ENCODE measurements at regions not wholly inside any gene's neighbourhood (a gene's known extent, or its start where the extent isn't known, plus 50 kb on each side); places are given as distances from the start of the nearest gene placed in this dataset.

GRCh38 chr3:102933377-102933776 lies 498.6 kb downstream of the ZPLD1 start:
- no peak overlapping the region for H3K14ac ChIP-seq (ENCODE audit: insufficient read length)
- TF ChIP-seq TAF1 (IDR thresholded peaks at IDR 0.05; ENCODE audit: low read depth, low read length): no peak
- TF ChIP-seq SP1 (IDR thresholded peaks at IDR 0.05; ENCODE audit: low read depth, low read length): no peak
- no peak for TF ChIP-seq ATF2 (IDR thresholded peaks at IDR 0.05; ENCODE audit: low read length)
- TF ChIP-seq POLR2A (IDR thresholded peaks at IDR 0.05; ENCODE audit: control extremely low read depth in 1 of 2, low read depth in 2 of 2, low read length in 2 of 2): no peak

More at GRCh38 chr3:102933377-102933776, 498.6 kb downstream of the ZPLD1 start:
- POLR2A ChIA-PET (ENCODE audit: partially characterized antibody): no interaction called here
- no peaks in the 10 kb centered on the region for H3K4me1 ChIP-seq (replicated peaks in 1 of 4; ENCODE audit: control insufficient read depth in 3 of 4, insufficient read depth in 4 of 4, low read length in 3 of 4)
- H2BK15ac ChIP-seq (ENCODE audit: low read length): no peak overlapping the region
- no peaks in the 10 kb centered on the region for H3K36me3 ChIP-seq (ENCODE audit: control insufficient read depth in 2 of 4, insufficient read depth in 4 of 4, low read length in 3 of 4)
- no peak overlapping the region for H3K56ac ChIP-seq (replicated peaks; ENCODE audit: insufficient read length, low read depth, low read length)
- WGBS, 2 experiments (ENCODE audit: extremely low coverage in 1 of 2, insufficient coverage in 1 of 2, insufficient read length in 1 of 2, insufficient replicate concordance in 2 of 2, low coverage in 1 of 2, low lambda C conversion rate in 2 of 2, missing lambda C conversion rate in 1 of 2): 88% methylated on average over 2 of the region's 2 CpGs; no CpG with 5 or more reads in 1 of the 2 experiments
- no peaks in the 10 kb centered on the region for H3K79me1 ChIP-seq (ENCODE audit: low read depth, low read length)
- H3K9me3 ChIP-seq (ENCODE audit: insufficient read depth in 2 of 2, low read depth in 1 of 2, low read length in 1 of 2): no peaks in the 10 kb centered on the region
- no peak overlapping the region for H2BK120ac ChIP-seq (replicated peaks; ENCODE audit: low read depth, low read length)
- H4K20me1 ChIP-seq (replicated peaks in 1 of 2; ENCODE audit: control insufficient read depth in 1 of 2, insufficient read depth in 2 of 2, low read length in 2 of 2): no peaks in the 10 kb centered on the region
- H2BK20ac ChIP-seq (ENCODE audit: low read length): no peak overlapping the region
- no peaks in the 10 kb centered on the region for H3K23me2 ChIP-seq (ENCODE audit: low read depth, low read length)
- no peak overlapping the region for H4K8ac ChIP-seq (ENCODE audit: extremely low read depth, insufficient read depth, low read length)
- H2BK5ac ChIP-seq (ENCODE audit: low read depth, low read length): no peak overlapping the region
- no peak for DNase-seq (ENCODE audit: low read depth in 1 of 2, low spot score in 2 of 2)
- no peak for FAIRE-seq
- no peak overlapping the region for H3K9ac ChIP-seq (replicated peaks in 1 of 4; ENCODE audit: extremely low read depth in 1 of 4, low read depth in 3 of 4, low read length in 3 of 4)
- no peak overlapping the region for H3K27ac ChIP-seq (ENCODE audit: low read depth, low read length)
- H3K4ac ChIP-seq (replicated peaks; ENCODE audit: insufficient read length, low read depth, low read length): no peak overlapping the region
- H3K4me3 ChIP-seq (ENCODE audit: extremely low read depth in 1 of 4, insufficient read depth in 2 of 4, low read depth in 3 of 4, low read length in 4 of 4): no peak overlapping the region
- H3K23ac ChIP-seq (ENCODE audit: insufficient read length): no peak overlapping the region
- no peak overlapping the region for H2AK5ac ChIP-seq (ENCODE audit: low read depth, low read length)
- no peak overlapping the region for H3K18ac ChIP-seq (ENCODE audit: extremely low read depth, low read length)
- no peak overlapping the region for H4K5ac ChIP-seq (ENCODE audit: insufficient read length, low read depth, low read length)
- H3K4me2 ChIP-seq (ENCODE audit: insufficient read depth in 1 of 2, low read depth in 2 of 2, low read length in 2 of 2): no peak overlapping the region
- H2BK12ac ChIP-seq (ENCODE audit: low read depth, low read length): no peak overlapping the region
- CTCF ChIA-PET (ENCODE audit: partially characterized antibody): no interaction called here
- H3K79me2 ChIP-seq (ENCODE audit: control insufficient read depth in 1 of 2, insufficient read depth in 2 of 2, low read length in 2 of 2): no peaks in the 10 kb centered on the region
- H4K91ac ChIP-seq (replicated peaks; ENCODE audit: insufficient read length, low read length): no peak overlapping the region
- H3K27me3 ChIP-seq (replicated peaks in 1 of 4; ENCODE audit: control insufficient read depth in 3 of 4, extremely low read depth in 1 of 4, insufficient read depth in 3 of 4, low read length in 3 of 4): no peaks in the 10 kb centered on the region
- H2AFZ ChIP-seq (ENCODE audit: low read length): no peak overlapping the region
